ENCODE measurements at regions not wholly inside any gene's neighbourhood (a gene's known extent, or its start where the extent isn't known, plus 50 kb on each side); places are given as distances from the start of the nearest gene placed in this dataset.

DNA sequence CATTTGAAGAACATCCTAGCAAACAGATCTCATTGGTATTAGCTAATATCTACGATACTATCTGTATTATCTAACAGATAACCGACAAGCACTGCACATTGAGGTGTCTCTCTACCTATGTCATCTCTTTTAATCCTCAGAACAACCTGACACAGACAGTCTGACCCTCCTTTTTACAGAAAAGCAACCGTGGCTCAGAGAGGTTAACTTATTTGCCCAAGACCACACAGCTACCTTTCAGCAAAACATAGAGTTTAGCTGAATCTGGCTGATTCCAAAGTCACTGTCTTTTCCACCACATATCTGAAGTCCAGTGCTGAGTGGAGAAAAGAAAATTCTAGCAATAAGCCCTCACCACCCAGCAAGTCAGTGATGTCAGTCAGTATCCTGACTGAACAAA, 358.7 kb upstream of the JARID2 start:
- no peaks in the 10 kb centered on the region for H3K27me3 ChIP-seq (replicated peaks; ENCODE audit: control insufficient read depth, insufficient read depth, low read length)
- CTCF ChIA-PET: no interaction called here
- no peaks in the 10 kb centered on the region for H3K4me1 Mint-ChIP-seq (ENCODE audit: low read depth, unreplicated experiment)
- intact Hi-C loops (cut with micrococcal nuclease; ENCODE audit: unreplicated experiment): no loop called here
- H3K9me3 ChIP-seq: no peaks in the 10 kb centered on the region
- no peaks in the 10 kb centered on the region for H3K9me3 Mint-ChIP-seq (ENCODE audit: unreplicated experiment)
- H3K4me3 Mint-ChIP-seq (ENCODE audit: unreplicated experiment): no peak overlapping the region
- H3K27me3 Mint-ChIP-seq (ENCODE audit: insufficient read depth, unreplicated experiment): no peaks in the 10 kb centered on the region
- H3K4me3 ChIP-seq (ENCODE audit: low read depth, low read length): no peak overlapping the region
- H3K27ac Mint-ChIP-seq (ENCODE audit: unreplicated experiment): no peak overlapping the region
- POLR2A ChIA-PET: no interaction called here
- TF ChIP-seq, protein P1, sequence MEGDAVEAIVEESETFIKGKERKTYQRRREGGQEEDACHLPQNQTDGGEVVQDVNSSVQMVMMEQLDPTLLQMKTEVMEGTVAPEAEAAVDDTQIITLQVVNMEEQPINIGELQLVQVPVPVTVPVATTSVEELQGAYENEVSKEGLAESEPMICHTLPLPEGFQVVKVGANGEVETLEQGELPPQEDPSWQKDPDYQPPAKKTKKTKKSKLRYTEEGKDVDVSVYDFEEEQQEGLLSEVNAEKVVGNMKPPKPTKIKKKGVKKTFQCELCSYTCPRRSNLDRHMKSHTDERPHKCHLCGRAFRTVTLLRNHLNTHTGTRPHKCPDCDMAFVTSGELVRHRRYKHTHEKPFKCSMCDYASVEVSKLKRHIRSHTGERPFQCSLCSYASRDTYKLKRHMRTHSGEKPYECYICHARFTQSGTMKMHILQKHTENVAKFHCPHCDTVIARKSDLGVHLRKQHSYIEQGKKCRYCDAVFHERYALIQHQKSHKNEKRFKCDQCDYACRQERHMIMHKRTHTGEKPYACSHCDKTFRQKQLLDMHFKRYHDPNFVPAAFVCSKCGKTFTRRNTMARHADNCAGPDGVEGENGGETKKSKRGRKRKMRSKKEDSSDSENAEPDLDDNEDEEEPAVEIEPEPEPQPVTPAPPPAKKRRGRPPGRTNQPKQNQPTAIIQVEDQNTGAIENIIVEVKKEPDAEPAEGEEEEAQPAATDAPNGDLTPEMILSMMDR (IDR thresholded peaks at IDR 0.05; ENCODE audit: insufficient read depth in 1 of 2, low read depth in 1 of 2, low read length in 1 of 2, severe bottlenecking in 1 of 2, unreplicated experiment in 1 of 2): no peak
- no TSS peak for BruUV-seq (replicated peaks)
- no peaks in the 10 kb centered on the region for H3K4me1 ChIP-seq
- DNase-seq: no peak
- H3K36me3 Mint-ChIP-seq (ENCODE audit: insufficient read depth, unreplicated experiment): no peaks in the 10 kb centered on the region
- H3K36me3 ChIP-seq (ENCODE audit: control insufficient read depth, insufficient read depth, low read length): no peaks in the 10 kb centered on the region

- H3K9me3 ChIP-seq: no peaks in the 10 kb centered on the region
- no peaks in the 10 kb centered on the region for H3K27me3 Mint-ChIP-seq (ENCODE audit: insufficient read depth, unreplicated experiment)
- ChIA-PET POLR2A (no interaction called here), CTCF (no interaction called here)
- H3K4me3 ChIP-seq (ENCODE audit: low read depth, low read length): no peak overlapping the region
- intact Hi-C loops (cut with micrococcal nuclease; ENCODE audit: unreplicated experiment): no loop called here
- BruUV-seq (replicated peaks): no TSS peak
- no peaks in the 10 kb centered on the region for H3K27me3 ChIP-seq (replicated peaks; ENCODE audit: control insufficient read depth, insufficient read depth, low read length)
- TF ChIP-seq, protein P1 (IDR thresholded peaks at IDR 0.05; ENCODE audit: insufficient read depth in 1 of 2, low read depth in 1 of 2, low read length in 1 of 2, severe bottlenecking in 1 of 2, unreplicated experiment in 1 of 2): no peak
- no peaks in the 10 kb centered on the region for H3K9me3 Mint-ChIP-seq (ENCODE audit: unreplicated experiment)
- H3K4me3 Mint-ChIP-seq (ENCODE audit: unreplicated experiment): no peak overlapping the region
- no peaks in the 10 kb centered on the region for H3K4me1 ChIP-seq
- H3K36me3 ChIP-seq (ENCODE audit: control insufficient read depth, insufficient read depth, low read length): no peaks in the 10 kb centered on the region
- no peak overlapping the region for H3K27ac Mint-ChIP-seq (ENCODE audit: unreplicated experiment)
- no peaks in the 10 kb centered on the region for H3K36me3 Mint-ChIP-seq (ENCODE audit: insufficient read depth, unreplicated experiment)
- H3K4me1 Mint-ChIP-seq (ENCODE audit: low read depth, unreplicated experiment): no peaks in the 10 kb centered on the region
- DNase-seq: no peak
These were observed 357.8 kb upstream of the JARID2 start for GRCh38 chr6:14887986-14888574.

- H3K4me3 ChIP-seq (ENCODE audit: low read depth, low read length): no peak overlapping the region
- H3K9me3 ChIP-seq: no peaks in the 10 kb centered on the region
- TF ChIP-seq, protein P1 (IDR thresholded peaks at IDR 0.05; ENCODE audit: insufficient read depth in 1 of 2, low read depth in 1 of 2, low read length in 1 of 2, severe bottlenecking in 1 of 2, unreplicated experiment in 1 of 2): no peak
- Mint-ChIP-seq H3K36me3 (ENCODE audit: insufficient read depth, unreplicated experiment) (no peaks in the 10 kb centered on the region), H3K27ac (ENCODE audit: unreplicated experiment) (no peak overlapping the region), H3K27me3 (ENCODE audit: insufficient read depth, unreplicated experiment) (no peaks in the 10 kb centered on the region), H3K4me1 (ENCODE audit: low read depth, unreplicated experiment) (no peaks in the 10 kb centered on the region), H3K9me3 (ENCODE audit: unreplicated experiment) (no peaks in the 10 kb centered on the region), H3K4me3 (ENCODE audit: unreplicated experiment) (no peak overlapping the region)
- H3K36me3 ChIP-seq (ENCODE audit: control insufficient read depth, insufficient read depth, low read length): no peaks in the 10 kb centered on the region
- no peak for DNase-seq
- BruUV-seq (replicated peaks): no TSS peak
- ChIA-PET POLR2A (no interaction called here), CTCF (no interaction called here)
- H3K27me3 ChIP-seq (replicated peaks; ENCODE audit: control insufficient read depth, insufficient read depth, low read length): no peaks in the 10 kb centered on the region
- intact Hi-C loops (cut with micrococcal nuclease; ENCODE audit: unreplicated experiment): no loop called here
- no peaks in the 10 kb centered on the region for H3K4me1 ChIP-seq
These were observed 357.3 kb upstream of the JARID2 start for GRCh38 chr6:14888575-14889000.

Data from Caco-2 (cell line).